GM23248 (cell line): ENCODE measurements at regions not wholly inside any gene's neighbourhood (a gene's known extent, or its start where the extent isn't known, plus 50 kb on each side); places are given as distances from the start of the nearest gene placed in this dataset.

Experiments
- EZH2 ChIP-seq: fragments of 200-600 bp; sonication (generic); IDR thresholded peaks from 2 replicates; pipeline ENCODE4 v1.6.1; 2018; ENCODE audit warnings: antibody characterized with exemption, mild to moderate bottlenecking; ENCODE audit not compliant: insufficient read depth, poor library complexity, severe bottlenecking
- EZH2phosphoT487 ChIP-seq: fragments of 200-600 bp; sonication (generic); IDR thresholded peaks from 2 replicates; pipeline ENCODE4 v1.6.1; 2018; ENCODE audit warnings: antibody characterized with exemption, moderate library complexity, mild to moderate bottlenecking, low read depth; ENCODE audit not compliant: insufficient read depth

DNA sequence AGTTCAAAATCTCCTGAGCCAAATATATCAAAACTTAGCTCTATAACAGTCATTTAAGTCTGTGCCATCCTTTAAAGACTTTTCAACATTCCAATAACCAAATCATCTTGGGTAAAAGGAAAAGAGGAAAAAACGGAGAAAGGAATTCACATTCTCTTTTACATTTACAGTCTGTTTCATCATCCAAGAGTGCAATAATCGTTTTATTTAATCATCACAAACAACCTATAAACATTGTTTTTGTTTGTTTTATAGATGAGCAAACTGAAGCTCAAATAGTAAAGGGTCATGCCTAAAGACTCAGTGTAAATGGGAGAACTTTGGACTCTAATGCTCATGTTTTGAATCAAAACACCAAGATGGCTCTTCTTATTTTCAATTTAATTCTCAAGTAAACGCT is 252.3 kb downstream of the TOX3 start:
- TF ChIP-seq EZH2phosphoT487 (no peak), EZH2 (no peak)
